ENCODE measurements at regions not wholly inside any gene's neighbourhood (a gene's known extent, or its start where the extent isn't known, plus 50 kb on each side); places are given as distances from the start of the nearest gene placed in this dataset.

- no peak for TF ChIP-seq CTCF (conservative IDR thresholded peaks at IDR 0.05; ENCODE audit: low read length)
- no peak overlapping the region for H3K4me3 ChIP-seq (ENCODE audit: low read length)
- DNase-seq (ENCODE audit: low read depth) = no peak
These were observed 567.7 kb upstream of the NUDT12 start for GRCh38 chr5:104130320-104130719.

- DNase-seq (ENCODE audit: low read depth) = no peak
- no peak overlapping the region for H3K4me3 ChIP-seq (ENCODE audit: low read length)
- TF ChIP-seq CTCF (conservative IDR thresholded peaks at IDR 0.05; ENCODE audit: low read length) = no peak
These were observed 565.8 kb upstream of the NUDT12 start for GRCh38 chr5:104128348-104128747.

GRCh38 chr5:104126980-104127379 is 564.4 kb upstream of the NUDT12 start:
- no peak for DNase-seq (ENCODE audit: low read depth)
- H3K4me3 ChIP-seq (ENCODE audit: low read length) = no peak overlapping the region
- TF ChIP-seq CTCF (conservative IDR thresholded peaks at IDR 0.05; ENCODE audit: low read length) = no peak

- no peak for TF ChIP-seq CTCF (conservative IDR thresholded peaks at IDR 0.05; ENCODE audit: low read length)
- H3K4me3 ChIP-seq (ENCODE audit: low read length) = no peak overlapping the region
- no peak for DNase-seq (ENCODE audit: low read depth)
These were observed 556.9 kb upstream of the NUDT12 start for GRCh38 chr5:104119529-104119928.

- TF ChIP-seq CTCF (conservative IDR thresholded peaks at IDR 0.05; ENCODE audit: low read length) = no peak
- H3K4me3 ChIP-seq (ENCODE audit: low read length) = no peak overlapping the region
- no peak for DNase-seq (ENCODE audit: low read depth)
These were observed 549.0 kb upstream of the NUDT12 start for GRCh38 chr5:104111632-104112031.

- no peak overlapping the region for H3K4me3 ChIP-seq (ENCODE audit: low read length)
- TF ChIP-seq CTCF (conservative IDR thresholded peaks at IDR 0.05; ENCODE audit: low read length) = no peak
- no peak for DNase-seq (ENCODE audit: low read depth)
These were observed 533.9 kb upstream of the NUDT12 start for GRCh38 chr5:104096451-104096850.

- DNase-seq (ENCODE audit: low read depth) = no peak
- no peak for TF ChIP-seq CTCF (conservative IDR thresholded peaks at IDR 0.05; ENCODE audit: low read length)
- H3K4me3 ChIP-seq (ENCODE audit: low read length) = no peak overlapping the region
These were observed 532.9 kb upstream of the NUDT12 start for GRCh38 chr5:104095527-104095926.
